SK-N-SH (cell line): ENCODE measurements at regions not wholly inside any gene's neighbourhood (a gene's known extent, or its start where the extent isn't known, plus 50 kb on each side); places are given as distances from the start of the nearest gene placed in this dataset.

Source experiments
- CTCF ChIA-PET: fragments of 300-600, 350-600 bp; formaldehyde crosslinking; extraction: SDS; loops from one replicate; lab custom pipeline; 2021; lab: Yijun Ruan, JAX
- POLR2A ChIA-PET: fragments of 350-600 bp; sonication (Branson Sonifier 250); formaldehyde crosslinking; extraction: SDS; loops from one replicate; lab custom pipeline; 2020; ENCODE audit warnings: antibody characterized with exemption, inconsistent platforms; lab: Yijun Ruan, JAX
- DNase-seq: peaks from one replicate; pipeline ENCODE4 v3.0.0; 2012
- H2AFZ ChIP-seq: fragments of 200-600 bp; sonication (generic); 2 replicates; pipeline ENCODE4 v1.8.1; 2016; ENCODE audit warnings: antibody characterized with exemption, mild to moderate bottlenecking, low read depth
- H3F3A ChIP-seq: fragments of 200-600 bp; sonication (generic); replicated peaks from 2 replicates; pipeline ENCODE3; 2016; ENCODE audit warnings: antibody characterized with exemption, mild to moderate bottlenecking; ENCODE audit not compliant: insufficient read depth
- H3K27ac ChIP-seq, 2 experiments: fragments of 200-500 bp in 1 of 2; fragments of 200-600 bp in 1 of 2; sonication (Bioruptor generic) in 1 of 2; sonication (generic), shearing (Covaris generic) in 1 of 2; 2 replicates each; pipeline versions ENCODE4 v1.5.1 to v1.6.1; 2014 to 2016; ENCODE audit warnings: low read depth in 2 of 2, inconsistent platforms in 1 of 2, low read length in 1 of 2, mild to moderate bottlenecking in 1 of 2, mixed read lengths in 1 of 2
- H3K27me3 ChIP-seq: fragments of 200-600 bp; sonication (generic), shearing (Covaris generic); 2 replicates; pipeline ENCODE4 v1.6.1; 2016; ENCODE audit warnings: mixed run types; ENCODE audit not compliant: insufficient read depth
- H3K36me3 ChIP-seq, 2 experiments: fragments of 200-500 bp in 1 of 2; fragments of 200-600 bp in 1 of 2; sonication (Bioruptor generic) in 1 of 2; sonication (generic) in 1 of 2; replicated peaks in 1 of 2; 2 replicates each; pipeline versions ENCODE3 to v1.5.1; 2014 to 2016; ENCODE audit warnings: low read length in 1 of 2, mild to moderate bottlenecking in 1 of 2; ENCODE audit not compliant: insufficient read depth in 2 of 2, control insufficient read depth in 1 of 2
- H3K4me1 ChIP-seq, 2 experiments: fragments of 200-500 bp in 1 of 2; fragments of 200-600 bp in 1 of 2; sonication (Bioruptor generic) in 1 of 2; sonication (generic), shearing (Covaris generic) in 1 of 2; 2 replicates each; pipeline versions ENCODE4 v1.5.1 to v1.6.1; 2014 to 2016; ENCODE audit warnings: low read depth in 1 of 2, low read length in 1 of 2, mixed run types in 1 of 2; ENCODE audit not compliant: insufficient read depth in 2 of 2, control insufficient read depth in 1 of 2
- H3K4me2 ChIP-seq: fragments of 200-600 bp; sonication (generic), shearing (Covaris generic); 2 replicates; pipeline ENCODE4 v1.6.1; 2017; ENCODE audit warnings: mixed run types
- H3K4me3 ChIP-seq, 2 experiments: fragments of 200-500 bp in 1 of 2; fragments of 200-600 bp in 1 of 2; sonication (Bioruptor generic) in 1 of 2; sonication (generic), shearing (Covaris generic) in 1 of 2; 2 replicates each; pipeline versions ENCODE4 v1.5.1 to v1.8.1; 2014 to 2016; ENCODE audit warnings: low read depth in 2 of 2, inconsistent platforms in 1 of 2, low read length in 1 of 2, mild to moderate bottlenecking in 1 of 2, mixed read lengths in 1 of 2, moderate library complexity in 1 of 2
- H3K79me2 ChIP-seq: fragments of 200-600 bp; sonication (generic); 2 replicates; pipeline ENCODE4 v1.8.1; 2017; ENCODE audit warnings: mild to moderate bottlenecking; ENCODE audit not compliant: insufficient read depth
- H3K9ac ChIP-seq: fragments of 200-600 bp; sonication (generic); 2 replicates; pipeline ENCODE4 v1.6.1; 2017; ENCODE audit warnings: mixed run types
- H3K9me2 ChIP-seq: fragments of 200-600 bp; sonication (generic); 2 replicates; pipeline ENCODE4 v1.6.1; 2017; ENCODE audit warnings: mixed run types
- H3K9me3 ChIP-seq: fragments of 200-600 bp; sonication (generic); 2 replicates; pipeline ENCODE4 v1.6.1; 2017; ENCODE audit warnings: mixed run types, mild to moderate bottlenecking, moderate library complexity
- H4K20me1 ChIP-seq: fragments of 200-600 bp; sonication (generic); 2 replicates; pipeline ENCODE4 v1.6.1; 2017; ENCODE audit warnings: mild to moderate bottlenecking, mixed run types; ENCODE audit not compliant: insufficient read depth
- FOXJ3 ChIP-seq: sonication (generic); formaldehyde crosslinking; IDR thresholded peaks from 2 replicates; pipeline ENCODE4 v1.5.1; 2020; ENCODE audit warnings: mild to moderate bottlenecking, missing genetic modification reagents
- FOXM1 ChIP-seq: IDR thresholded peaks from 2 replicates; pipeline ENCODE4 v1.4.0; 2012; ENCODE audit warnings: low read depth, mild to moderate bottlenecking
- GABPA ChIP-seq: IDR thresholded peaks from 2 replicates; pipeline ENCODE4 v1.4.0; 2012; ENCODE audit warnings: low read depth, mild to moderate bottlenecking
- GATA2 ChIP-seq: sonication (generic); formaldehyde crosslinking; IDR thresholded peaks from 2 replicates; pipeline ENCODE4 v1.5.0; 2020; ENCODE audit warnings: mild to moderate bottlenecking, missing genetic modification reagents
- MAX ChIP-seq: IDR thresholded peaks from 2 replicates; pipeline ENCODE4 v1.4.0; 2012; ENCODE audit warnings: low read depth
- MEF2A ChIP-seq: IDR thresholded peaks from 2 replicates; pipeline ENCODE4 v1.4.0; 2012; ENCODE audit warnings: low read depth, borderline replicate concordance
- MXI1 ChIP-seq: IDR thresholded peaks from 2 replicates; pipeline ENCODE4 v1.6.1; 2012; ENCODE audit warnings: mild to moderate bottlenecking, low read depth, low read length, improper control_type of control experiment
- POLR2AphosphoS5 ChIP-seq: IDR thresholded peaks from 2 replicates; pipeline ENCODE4 v1.6.1; 2012; ENCODE audit warnings: low read depth, low read length
- REST ChIP-seq: IDR thresholded peaks from 2 replicates; pipeline ENCODE4 v1.6.1; 2012; ENCODE audit warnings: mild to moderate bottlenecking, low read depth, low read length, moderate library complexity
- RFX5 ChIP-seq: IDR thresholded peaks from 2 replicates; pipeline ENCODE4 v1.6.1; 2012; ENCODE audit warnings: mild to moderate bottlenecking, improper control_type of control experiment, low read length
- RXRA ChIP-seq: IDR thresholded peaks from 2 replicates; pipeline ENCODE4 v1.4.0; 2012; ENCODE audit warnings: low read depth, mild to moderate bottlenecking, borderline replicate concordance
- TCF12 ChIP-seq: IDR thresholded peaks from 2 replicates; pipeline ENCODE4 v1.4.0; 2012
- TEAD4 ChIP-seq: IDR thresholded peaks from 2 replicates; pipeline ENCODE4 v1.4.0; 2012; ENCODE audit warnings: mild to moderate bottlenecking, borderline replicate concordance; ENCODE audit not compliant: insufficient read depth
- USF1 ChIP-seq: IDR thresholded peaks from 2 replicates; pipeline ENCODE4 v1.4.0; 2012; ENCODE audit warnings: low read depth, borderline replicate concordance
- YY1 ChIP-seq: IDR thresholded peaks from 2 replicates; pipeline ENCODE4 v1.4.0; 2012; ENCODE audit warnings: low read depth, mild to moderate bottlenecking
- WGBS: methylation state at CpG from one replicate; pipeline ENCODE4 v1.1.6; 2017; ENCODE audit warnings: low lambda C conversion rate; 5-methylcytosine and 5-hydroxymethylcytosine counted together
- TF ChIP-seq, protein P1 (sequence below): fragments of 150-350 bp; IDR thresholded peaks from 2 replicates; pipeline ENCODE4 v1.6.1; 2017; ENCODE audit warnings: antibody characterized with exemption, low read length, low read depth, borderline replicate concordance
- TF ChIP-seq, protein P2 (sequence below): IDR thresholded peaks from 2 replicates; pipeline ENCODE4 v1.4.0; 2012; ENCODE audit warnings: low read depth, borderline replicate concordance

DNA sequence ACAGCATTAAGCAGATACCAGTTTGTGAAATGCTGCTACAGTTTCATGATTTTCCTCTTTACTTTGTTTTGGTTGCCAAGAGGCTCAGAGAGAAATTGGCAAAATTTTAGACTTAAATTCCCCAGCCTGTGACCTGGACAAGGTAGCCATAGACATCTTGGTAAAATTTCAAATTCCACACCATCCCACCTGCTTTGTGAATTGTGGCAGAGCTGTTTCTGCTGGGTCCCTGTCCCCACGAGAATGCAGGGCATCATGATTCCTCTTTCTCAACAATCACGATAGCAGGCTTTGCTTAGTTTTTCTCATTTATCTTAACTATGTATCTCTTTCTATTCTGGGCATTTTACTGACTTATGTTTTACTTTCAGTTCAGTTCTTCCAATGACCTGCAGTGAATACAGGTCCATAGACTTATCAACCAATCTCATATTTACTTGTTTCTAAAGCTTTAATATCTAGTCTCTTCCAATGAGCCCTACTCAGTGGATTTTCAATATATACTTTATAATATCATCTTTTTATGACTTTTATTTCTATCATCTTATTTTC is 351.6 kb downstream of the SOCS6 start:
- peaks cover 0 to 8% of the 10 kb centered on the region in 2 experiments; a peak in 2 of 4 replicates for H3K4me1 ChIP-seq
- no peak overlapping the region for H3K4me3 ChIP-seq
- no peaks in the 10 kb centered on the region for H3K27me3 ChIP-seq
- no peaks in the 10 kb centered on the region for H3K9me2 ChIP-seq
- H3K9me3 ChIP-seq: no peaks in the 10 kb centered on the region
- H3K27ac ChIP-seq: no peak overlapping the region
- no peaks in the 10 kb centered on the region for H4K20me1 ChIP-seq
- no peaks in the 10 kb centered on the region for H3K79me2 ChIP-seq
- H3K36me3 ChIP-seq: no peaks in the 10 kb centered on the region
- H3F3A ChIP-seq: no peaks in the 10 kb centered on the region
- WGBS: 37% methylated on average over 2 of the region's 2 CpGs
- POLR2A ChIA-PET: no interaction called here
- CTCF ChIA-PET: no interaction called here
- no peak for DNase-seq
- H2AFZ ChIP-seq: no peak overlapping the region
- TF ChIP-seq, protein P1, sequence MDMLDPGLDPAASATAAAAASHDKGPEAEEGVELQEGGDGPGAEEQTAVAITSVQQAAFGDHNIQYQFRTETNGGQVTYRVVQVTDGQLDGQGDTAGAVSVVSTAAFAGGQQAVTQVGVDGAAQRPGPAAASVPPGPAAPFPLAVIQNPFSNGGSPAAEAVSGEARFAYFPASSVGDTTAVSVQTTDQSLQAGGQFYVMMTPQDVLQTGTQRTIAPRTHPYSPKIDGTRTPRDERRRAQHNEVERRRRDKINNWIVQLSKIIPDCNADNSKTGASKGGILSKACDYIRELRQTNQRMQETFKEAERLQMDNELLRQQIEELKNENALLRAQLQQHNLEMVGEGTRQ: no peak
- TF ChIP-seq TEAD4: no peak
- no peak for TF ChIP-seq USF1
- no peak for TF ChIP-seq POLR2AphosphoS5
- TF ChIP-seq, protein P2, sequence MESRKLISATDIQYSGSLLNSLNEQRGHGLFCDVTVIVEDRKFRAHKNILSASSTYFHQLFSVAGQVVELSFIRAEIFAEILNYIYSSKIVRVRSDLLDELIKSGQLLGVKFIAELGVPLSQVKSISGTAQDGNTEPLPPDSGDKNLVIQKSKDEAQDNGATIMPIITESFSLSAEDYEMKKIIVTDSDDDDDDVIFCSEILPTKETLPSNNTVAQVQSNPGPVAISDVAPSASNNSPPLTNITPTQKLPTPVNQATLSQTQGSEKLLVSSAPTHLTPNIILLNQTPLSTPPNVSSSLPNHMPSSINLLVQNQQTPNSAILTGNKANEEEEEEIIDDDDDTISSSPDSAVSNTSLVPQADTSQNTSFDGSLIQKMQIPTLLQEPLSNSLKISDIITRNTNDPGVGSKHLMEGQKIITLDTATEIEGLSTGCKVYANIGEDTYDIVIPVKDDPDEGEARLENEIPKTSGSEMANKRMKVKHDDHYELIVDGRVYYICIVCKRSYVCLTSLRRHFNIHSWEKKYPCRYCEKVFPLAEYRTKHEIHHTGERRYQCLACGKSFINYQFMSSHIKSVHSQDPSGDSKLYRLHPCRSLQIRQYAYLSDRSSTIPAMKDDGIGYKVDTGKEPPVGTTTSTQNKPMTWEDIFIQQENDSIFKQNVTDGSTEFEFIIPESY: no peak
- no peak for TF ChIP-seq RXRA
- TF ChIP-seq YY1: no peak
- TF ChIP-seq MEF2A: no peak
- H3K9ac ChIP-seq: no peak overlapping the region
- no peak overlapping the region for H3K4me2 ChIP-seq

DNA sequence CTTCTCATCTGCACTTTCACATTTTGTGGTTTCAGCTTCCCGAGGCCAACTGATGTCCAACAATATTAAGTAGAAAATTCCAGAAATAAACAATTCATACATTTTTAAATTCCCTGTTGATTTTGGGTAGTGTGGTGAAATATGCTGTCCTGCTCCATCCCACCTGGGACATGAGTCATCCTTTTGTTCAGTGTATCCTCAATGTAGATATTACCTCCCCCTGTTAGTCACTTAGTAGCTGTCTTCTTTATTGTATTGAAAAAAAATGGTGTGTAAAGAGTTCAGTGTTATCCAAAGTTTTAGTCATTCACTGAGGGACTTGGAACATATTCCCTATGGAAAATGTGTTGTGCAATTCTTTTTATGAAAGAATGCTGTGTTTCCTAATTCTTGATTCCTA is 348.1 kb downstream of the SOCS6 start:
- no peaks in the 10 kb centered on the region for H3K9me3 ChIP-seq
- no peak overlapping the region for H3K4me3 ChIP-seq
- no peaks in the 10 kb centered on the region for H3K79me2 ChIP-seq
- no peaks in the 10 kb centered on the region for H3K27me3 ChIP-seq
- no peak overlapping the region for H3K4me2 ChIP-seq
- ChIA-PET CTCF (interaction anchor here (1.6 kb wide), 1 partner anchor 10 kb away, joined by 7 read pairs; no protein-coding TSS in a partner anchor), POLR2A (no interaction called here)
- no peak overlapping the region for H3K9ac ChIP-seq
- H2AFZ ChIP-seq: no peak overlapping the region
- 61% methylated on average over 1 of the region's 1 CpG for WGBS
- H3K27ac ChIP-seq: no peak overlapping the region
- no peaks in the 10 kb centered on the region for H3F3A ChIP-seq
- H4K20me1 ChIP-seq: no peaks in the 10 kb centered on the region
- DNase-seq: no peak
- H3K9me2 ChIP-seq: no peaks in the 10 kb centered on the region
- no peaks in the 10 kb centered on the region for H3K36me3 ChIP-seq
- H3K4me1 ChIP-seq: peaks cover 0 to 9% of the 10 kb centered on the region in 2 experiments; a peak in 2 of 4 replicates
- no peak for TF ChIP-seq MAX
- no peak for TF ChIP-seq FOXM1
- no peak for TF ChIP-seq GATA2 (CRISPR knock-in tag)
- TF ChIP-seq POLR2AphosphoS5: no peak
- TF ChIP-seq, protein P2: no peak
- no peak for TF ChIP-seq RFX5
- no peak for TF ChIP-seq REST
- no peak for TF ChIP-seq TEAD4
- no peak for TF ChIP-seq GABPA
- TF ChIP-seq MXI1: no peak
- TF ChIP-seq TCF12: no peak
- no peak for TF ChIP-seq FOXJ3 (CRISPR knock-in tag)
